SK-N-MC (cell line): ENCODE measurements at regions not wholly inside any gene's neighbourhood (a gene's known extent, or its start where the extent isn't known, plus 50 kb on each side); places are given as distances from the start of the nearest gene placed in this dataset.

Experiments used
- EZH2 ChIP-seq: fragments of 200-600 bp; sonication (generic); IDR thresholded peaks from one replicate; pipeline ENCODE4 v1.6.1; 2017; ENCODE audit warnings: antibody characterized with exemption
- FOXP2 ChIP-seq: optimal IDR thresholded peaks from 2 replicates; pipeline ENCODE3; 2011; ENCODE audit warnings: mild to moderate bottlenecking, moderate library complexity; ENCODE audit not compliant: insufficient read depth; ENCODE audit errors: extremely low read length, control extremely low read depth

DNA sequence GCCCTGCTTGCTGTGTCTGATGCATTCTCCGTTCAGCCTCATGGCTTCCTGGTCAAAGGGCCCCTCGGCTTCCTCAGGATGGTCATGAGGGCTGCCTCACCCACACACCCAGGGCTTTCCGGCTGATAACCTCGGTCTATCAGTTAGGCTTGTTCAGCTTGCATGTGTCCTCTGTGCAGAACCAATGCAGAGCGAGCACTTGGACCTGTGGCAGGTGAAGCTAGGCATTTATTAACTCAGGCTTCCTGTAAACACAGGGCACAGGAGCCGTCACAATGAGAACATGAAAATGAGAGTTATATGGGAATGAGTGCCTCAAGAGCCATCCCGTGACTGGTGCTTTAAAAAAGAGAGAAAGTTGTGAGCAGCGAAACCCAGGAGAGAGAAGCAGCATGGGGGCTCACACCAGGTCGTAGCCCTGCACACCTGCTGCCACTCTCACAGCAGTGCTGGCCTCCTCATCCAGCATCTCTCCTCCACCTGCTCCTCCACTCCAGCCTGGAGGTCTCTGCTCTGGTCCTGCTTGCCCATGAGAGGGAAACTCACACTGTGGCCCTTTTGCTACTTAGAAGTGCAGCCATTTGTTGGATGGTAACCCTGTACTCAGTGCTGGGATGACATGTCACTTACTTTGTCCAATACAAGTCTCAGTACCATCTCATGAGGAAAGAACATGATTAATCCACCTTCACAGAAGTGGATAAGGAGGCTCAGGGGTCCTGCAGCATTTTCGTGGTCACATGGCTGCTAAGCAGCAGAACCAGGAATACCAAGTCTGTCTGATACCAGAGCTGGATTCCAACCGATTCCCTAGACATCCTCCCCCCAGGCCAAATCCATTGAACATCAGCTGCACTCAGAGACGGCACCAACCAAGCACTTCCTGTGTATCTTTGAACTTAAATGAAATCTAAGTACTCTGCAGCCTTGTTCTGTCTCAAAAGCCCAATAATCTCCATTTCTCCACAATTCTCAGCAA lies 50.5 kb upstream of the IRS2 start:
- TF ChIP-seq EZH2 (no peak), FOXP2 (no peak)
